ENCODE measurements at regions not wholly inside any gene's neighbourhood (a gene's known extent, or its start where the extent isn't known, plus 50 kb on each side); places are given as distances from the start of the nearest gene placed in this dataset.

DNA sequence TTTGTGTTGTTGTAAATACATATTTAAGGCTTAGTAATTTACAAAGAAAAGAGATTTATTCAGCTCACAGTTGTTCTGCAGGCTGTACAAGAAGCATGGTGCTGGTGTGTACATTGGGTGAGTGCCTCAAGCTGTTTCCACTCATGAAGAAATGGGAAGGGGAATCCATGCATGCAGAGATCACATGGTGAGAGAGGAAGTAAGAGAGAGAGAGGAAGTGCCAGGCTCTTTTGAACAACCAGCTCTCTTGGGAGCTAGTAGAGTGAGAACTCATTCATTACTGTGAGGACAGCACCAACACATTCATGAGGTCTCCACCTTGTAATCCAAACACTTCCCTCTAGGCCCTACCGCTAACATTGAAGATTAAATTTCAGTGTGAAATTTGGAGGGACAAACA is 909.2 kb downstream of the NSUN3 start:
- Histone ChIP-seq H3F3A (ENCODE audit: insufficient read depth) (no peaks in the 10 kb centered on the region), H3K4me2 (ENCODE audit: low read depth, low read length, poor library complexity, severe bottlenecking) (no peak overlapping the region)

DNA sequence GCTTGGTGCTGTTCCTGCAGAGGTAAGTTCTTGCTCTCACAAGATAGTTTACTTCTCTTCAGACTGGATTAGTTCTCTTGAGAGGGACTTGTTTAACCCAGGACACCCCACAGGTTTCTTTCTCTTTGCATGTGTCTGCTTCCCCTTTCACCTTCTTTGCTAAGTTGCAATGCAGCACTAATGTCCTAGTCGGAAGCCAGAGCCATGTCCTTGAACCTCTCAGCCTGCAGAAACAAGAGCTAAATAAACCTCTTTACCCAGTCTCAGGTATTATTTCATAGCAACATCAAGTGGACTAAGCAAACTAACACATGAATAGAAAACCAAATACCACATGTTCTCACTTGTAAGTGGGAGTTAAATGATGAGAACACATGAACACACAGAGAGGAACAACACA is 915.2 kb downstream of the NSUN3 start:
- TF ChIP-seq, protein P1, sequence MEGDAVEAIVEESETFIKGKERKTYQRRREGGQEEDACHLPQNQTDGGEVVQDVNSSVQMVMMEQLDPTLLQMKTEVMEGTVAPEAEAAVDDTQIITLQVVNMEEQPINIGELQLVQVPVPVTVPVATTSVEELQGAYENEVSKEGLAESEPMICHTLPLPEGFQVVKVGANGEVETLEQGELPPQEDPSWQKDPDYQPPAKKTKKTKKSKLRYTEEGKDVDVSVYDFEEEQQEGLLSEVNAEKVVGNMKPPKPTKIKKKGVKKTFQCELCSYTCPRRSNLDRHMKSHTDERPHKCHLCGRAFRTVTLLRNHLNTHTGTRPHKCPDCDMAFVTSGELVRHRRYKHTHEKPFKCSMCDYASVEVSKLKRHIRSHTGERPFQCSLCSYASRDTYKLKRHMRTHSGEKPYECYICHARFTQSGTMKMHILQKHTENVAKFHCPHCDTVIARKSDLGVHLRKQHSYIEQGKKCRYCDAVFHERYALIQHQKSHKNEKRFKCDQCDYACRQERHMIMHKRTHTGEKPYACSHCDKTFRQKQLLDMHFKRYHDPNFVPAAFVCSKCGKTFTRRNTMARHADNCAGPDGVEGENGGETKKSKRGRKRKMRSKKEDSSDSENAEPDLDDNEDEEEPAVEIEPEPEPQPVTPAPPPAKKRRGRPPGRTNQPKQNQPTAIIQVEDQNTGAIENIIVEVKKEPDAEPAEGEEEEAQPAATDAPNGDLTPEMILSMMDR (IDR thresholded peaks at IDR 0.05; ENCODE audit: insufficient read depth, low read length, poor library complexity, severe bottlenecking) = no peak
- no peak for TF ChIP-seq EZH2phosphoT487 (conservative IDR thresholded peaks at IDR 0.05; ENCODE audit: low read length)
- no peaks in the 10 kb centered on the region for H3K9me2 ChIP-seq (replicated peaks; ENCODE audit: insufficient read depth, low read length)
- no peak overlapping the region for H3K4me2 ChIP-seq (ENCODE audit: low read depth, low read length, poor library complexity, severe bottlenecking)
- H3K9ac ChIP-seq (ENCODE audit: low read length) = no peak overlapping the region
- H3K4me3 ChIP-seq (ENCODE audit: insufficient read depth, low read length, poor library complexity, severe bottlenecking) = no peak overlapping the region
- no peaks in the 10 kb centered on the region for H3K36me3 ChIP-seq (ENCODE audit: low read length)
- H3F3A ChIP-seq (ENCODE audit: insufficient read depth) = no peaks in the 10 kb centered on the region
- no peaks in the 10 kb centered on the region for H3K9me3 ChIP-seq (ENCODE audit: insufficient read depth, low read length)
- no peak overlapping the region for H2AFZ ChIP-seq (ENCODE audit: low read depth, low read length, severe bottlenecking)
- no peaks in the 10 kb centered on the region for H3K79me2 ChIP-seq (ENCODE audit: insufficient read depth, low read length)
- no peaks in the 10 kb centered on the region for H3K27me3 ChIP-seq (ENCODE audit: low read length)
- H4K20me1 ChIP-seq (ENCODE audit: low read depth, low read length) = no peaks in the 10 kb centered on the region
- H3K27ac ChIP-seq (ENCODE audit: low read depth, low read length) = no peak overlapping the region

More for the DNA sequence above, 909.2 kb downstream of the NSUN3 start:
- Histone ChIP-seq H3K79me2 (ENCODE audit: insufficient read depth, low read length) (no peaks in the 10 kb centered on the region), H3K36me3 (ENCODE audit: low read length) (no peaks in the 10 kb centered on the region), H3K27me3 (ENCODE audit: low read length) (no peaks in the 10 kb centered on the region), H3K9ac (ENCODE audit: low read length) (no peak overlapping the region), H3K27ac (ENCODE audit: low read depth, low read length) (no peak overlapping the region), H2AFZ (ENCODE audit: low read depth, low read length, severe bottlenecking) (no peak overlapping the region), H3K9me3 (ENCODE audit: insufficient read depth, low read length) (no peaks in the 10 kb centered on the region), H3K9me2 (replicated peaks; ENCODE audit: insufficient read depth, low read length) (no peaks in the 10 kb centered on the region), H3K4me3 (ENCODE audit: insufficient read depth, low read length, poor library complexity, severe bottlenecking) (no peak overlapping the region), H4K20me1 (ENCODE audit: low read depth, low read length) (no peaks in the 10 kb centered on the region)
- TF ChIP-seq, protein P1 (IDR thresholded peaks at IDR 0.05; ENCODE audit: insufficient read depth, low read length, poor library complexity, severe bottlenecking) = no peak
- TF ChIP-seq EZH2phosphoT487 (conservative IDR thresholded peaks at IDR 0.05; ENCODE audit: low read length) = no peak

DNA sequence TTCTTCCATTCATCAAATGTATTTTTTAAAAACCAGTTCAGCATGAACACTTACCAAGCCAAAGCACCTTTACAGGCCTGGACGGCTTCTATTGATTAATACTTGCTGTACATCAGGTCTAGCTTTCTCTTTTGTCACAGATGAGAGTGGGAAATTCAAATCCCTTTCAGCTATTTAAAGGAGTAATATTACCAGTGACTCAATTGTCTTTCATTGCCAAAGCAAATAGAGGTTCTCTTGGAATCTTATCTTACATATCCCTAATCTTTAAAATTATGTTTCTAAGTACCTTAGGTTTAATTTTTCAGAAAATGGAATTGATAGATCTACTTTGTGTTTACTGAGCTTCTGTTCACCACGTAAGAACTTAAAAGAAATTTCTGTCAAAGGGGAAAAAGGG is 922.9 kb downstream of the NSUN3 start:
- H3K4me3 ChIP-seq (ENCODE audit: insufficient read depth, low read length, poor library complexity, severe bottlenecking) = no peak overlapping the region

More for the DNA sequence above, 922.9 kb downstream of the NSUN3 start:
- no peak overlapping the region for H3K4me2 ChIP-seq (ENCODE audit: low read depth, low read length, poor library complexity, severe bottlenecking)
- H3K9me3 ChIP-seq (ENCODE audit: insufficient read depth, low read length) = no peaks in the 10 kb centered on the region
- no peaks in the 10 kb centered on the region for H3K79me2 ChIP-seq (ENCODE audit: insufficient read depth, low read length)
- no peaks in the 10 kb centered on the region for H3K36me3 ChIP-seq (ENCODE audit: low read length)
- H3K27me3 ChIP-seq (ENCODE audit: low read length) = no peaks in the 10 kb centered on the region
- no peaks in the 10 kb centered on the region for H4K20me1 ChIP-seq (ENCODE audit: low read depth, low read length)
- TF ChIP-seq, protein P1 (IDR thresholded peaks at IDR 0.05; ENCODE audit: insufficient read depth, low read length, poor library complexity, severe bottlenecking) = no peak
- TF ChIP-seq EZH2phosphoT487 (conservative IDR thresholded peaks at IDR 0.05; ENCODE audit: low read length) = no peak
- no peak overlapping the region for H3K9ac ChIP-seq (ENCODE audit: low read length)
- no peak overlapping the region for H3K27ac ChIP-seq (ENCODE audit: low read depth, low read length)
- no peak overlapping the region for H2AFZ ChIP-seq (ENCODE audit: low read depth, low read length, severe bottlenecking)
- H3K9me2 ChIP-seq (replicated peaks; ENCODE audit: insufficient read depth, low read length) = no peaks in the 10 kb centered on the region
- H3F3A ChIP-seq (ENCODE audit: insufficient read depth) = no peaks in the 10 kb centered on the region
